Prostate gland (tissue), 2 donors: ENCODE measurements at regions not wholly inside any gene's neighbourhood (a gene's known extent, or its start where the extent isn't known, plus 50 kb on each side); places are given as distances from the start of the nearest gene placed in this dataset.

Experiments
- POLR2A ChIP-seq: fragments of 450-650 bp; IDR thresholded peaks from one replicate; pipeline ENCODE4 v1.6.1; 2016; ENCODE audit warnings: antibody characterized with exemption, mild to moderate bottlenecking
- POLR2AphosphoS5 ChIP-seq: sonication (generic); formaldehyde crosslinking; IDR thresholded peaks from one replicate; pipeline ENCODE4 v1.6.1; 2017; ENCODE audit warnings: antibody characterized with exemption
- TF ChIP-seq, protein P1 (sequence below), 4 experiments: fragments of 200-600 bp in 2 of 4; fragments of 450-650 bp in 2 of 4; sonication (generic) in 2 of 4; IDR thresholded peaks; 1 replicate in 3 of 4; 2 replicates in 1 of 4; pipeline ENCODE4 v1.5.1; 2016 to 2019; ENCODE audit warnings: antibody characterized with exemption in 4 of 4, mild to moderate bottlenecking in 2 of 4, moderate library complexity in 2 of 4

DNA sequence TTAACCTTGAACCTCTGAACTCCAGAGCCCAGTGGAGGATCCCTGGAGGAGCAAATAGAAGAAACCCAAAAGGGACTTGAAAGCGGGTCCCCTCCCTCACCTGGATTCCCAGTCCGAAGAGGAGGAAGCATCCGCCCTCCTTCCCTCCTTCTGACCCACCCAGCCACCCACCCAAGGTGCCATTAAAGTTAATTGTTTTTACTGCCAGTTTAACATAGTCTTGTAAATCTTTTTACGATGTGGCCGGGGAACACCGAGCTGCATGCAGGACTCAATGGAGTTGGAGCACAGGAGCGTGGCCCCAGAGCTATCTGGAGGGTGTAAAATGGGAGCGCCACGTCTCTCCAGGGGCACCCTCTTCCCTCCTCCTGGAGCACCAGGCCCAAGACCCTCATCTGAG lies 49.9 kb upstream of the TBX3 start:
- TF ChIP-seq, protein P1, sequence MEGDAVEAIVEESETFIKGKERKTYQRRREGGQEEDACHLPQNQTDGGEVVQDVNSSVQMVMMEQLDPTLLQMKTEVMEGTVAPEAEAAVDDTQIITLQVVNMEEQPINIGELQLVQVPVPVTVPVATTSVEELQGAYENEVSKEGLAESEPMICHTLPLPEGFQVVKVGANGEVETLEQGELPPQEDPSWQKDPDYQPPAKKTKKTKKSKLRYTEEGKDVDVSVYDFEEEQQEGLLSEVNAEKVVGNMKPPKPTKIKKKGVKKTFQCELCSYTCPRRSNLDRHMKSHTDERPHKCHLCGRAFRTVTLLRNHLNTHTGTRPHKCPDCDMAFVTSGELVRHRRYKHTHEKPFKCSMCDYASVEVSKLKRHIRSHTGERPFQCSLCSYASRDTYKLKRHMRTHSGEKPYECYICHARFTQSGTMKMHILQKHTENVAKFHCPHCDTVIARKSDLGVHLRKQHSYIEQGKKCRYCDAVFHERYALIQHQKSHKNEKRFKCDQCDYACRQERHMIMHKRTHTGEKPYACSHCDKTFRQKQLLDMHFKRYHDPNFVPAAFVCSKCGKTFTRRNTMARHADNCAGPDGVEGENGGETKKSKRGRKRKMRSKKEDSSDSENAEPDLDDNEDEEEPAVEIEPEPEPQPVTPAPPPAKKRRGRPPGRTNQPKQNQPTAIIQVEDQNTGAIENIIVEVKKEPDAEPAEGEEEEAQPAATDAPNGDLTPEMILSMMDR (IDR thresholded peaks at IDR 0.05) = no peak
- no peak for TF ChIP-seq POLR2A
- peak; percentile 52 for TF ChIP-seq POLR2AphosphoS5
